Fibroblast of lung (primary cell): ENCODE measurements at regions not wholly inside any gene's neighbourhood (a gene's known extent, or its start where the extent isn't known, plus 50 kb on each side); places are given as distances from the start of the nearest gene placed in this dataset.

Experiments
- DNase-seq, 2 donors: peaks; one replicate each; pipeline versions ENCODE4 v3.0.0 to v3.0.0-alpha.2; 2010; ENCODE audit warnings: low read depth in 2 of 2
- H2AFZ ChIP-seq: 2 replicates; pipeline ENCODE4 v1.5.1; 2012; ENCODE audit warnings: low read length, control low read depth, inconsistent platforms
- H3K27ac ChIP-seq: 2 replicates; pipeline ENCODE4 v1.5.1; 2011; ENCODE audit warnings: low read length, control low read depth; ENCODE audit not compliant: insufficient read depth
- H3K27me3 ChIP-seq: 2 replicates; pipeline ENCODE4 v1.5.1; 2011; ENCODE audit warnings: mild to moderate bottlenecking, low read length; ENCODE audit not compliant: control insufficient read depth, insufficient read depth
- H3K36me3 ChIP-seq: 2 replicates; pipeline ENCODE4 v1.5.1; 2011; ENCODE audit warnings: low read length; ENCODE audit not compliant: control insufficient read depth, insufficient read depth
- H3K4me1 ChIP-seq: 2 replicates; pipeline ENCODE4 v1.5.1; 2011; ENCODE audit warnings: low read length; ENCODE audit not compliant: control insufficient read depth, insufficient read depth; ENCODE audit errors: extremely low read depth
- H3K4me2 ChIP-seq: 2 replicates; pipeline ENCODE4 v1.5.1; 2011; ENCODE audit warnings: low read length, control low read depth; ENCODE audit not compliant: insufficient read depth; ENCODE audit errors: extremely low read depth
- H3K4me3 ChIP-seq, 4 experiments: fragments of 200-600 bp in 1 of 4; sonication (generic) in 1 of 4; replicated peaks in 1 of 4; 2 replicates each; pipeline ENCODE4 v1.5.1; 2011 to 2016; ENCODE audit warnings: low read length in 4 of 4, low read depth in 3 of 4, mild to moderate bottlenecking in 3 of 4, control low read depth in 2 of 4, inconsistent platforms in 1 of 4, mixed read lengths in 1 of 4; ENCODE audit not compliant: insufficient read depth in 1 of 4; ENCODE audit errors: control extremely low read depth in 1 of 4
- H3K79me2 ChIP-seq: 2 replicates; pipeline ENCODE4 v1.5.1; 2012; ENCODE audit warnings: mild to moderate bottlenecking, low read length, inconsistent platforms; ENCODE audit not compliant: control insufficient read depth, insufficient read depth
- H3K9ac ChIP-seq: 2 replicates; pipeline ENCODE4 v1.5.1; 2011; ENCODE audit warnings: mild to moderate bottlenecking, low read length, control low read depth; ENCODE audit not compliant: insufficient read depth
- H3K9me3 ChIP-seq: 2 replicates; pipeline ENCODE4 v1.5.1; 2012; ENCODE audit warnings: low read depth, low read length; ENCODE audit not compliant: control insufficient read depth, insufficient read depth
- H4K20me1 ChIP-seq: 2 replicates; pipeline ENCODE4 v1.5.1; 2011; ENCODE audit warnings: low read length; ENCODE audit not compliant: control insufficient read depth, insufficient read depth; ENCODE audit errors: extremely low read depth
- EZH2 ChIP-seq: IDR thresholded peaks from 2 replicates; pipeline ENCODE4 v1.5.1; 2012; ENCODE audit warnings: low read length, control low read depth, mild to moderate bottlenecking; ENCODE audit errors: missing control alignments
- TF ChIP-seq, protein P1 (sequence below), 2 donors: IDR thresholded peaks in 1 of 2; conservative IDR thresholded peaks in 1 of 2; 1 replicate in 1 of 2; 2 replicates in 1 of 2; pipeline ENCODE4 v1.5.1; 2011 to 2012; ENCODE audit warnings: low read length in 2 of 2, control low read depth in 1 of 2, inconsistent platforms in 1 of 2, low read depth in 1 of 2, mild to moderate bottlenecking in 1 of 2

DNA sequence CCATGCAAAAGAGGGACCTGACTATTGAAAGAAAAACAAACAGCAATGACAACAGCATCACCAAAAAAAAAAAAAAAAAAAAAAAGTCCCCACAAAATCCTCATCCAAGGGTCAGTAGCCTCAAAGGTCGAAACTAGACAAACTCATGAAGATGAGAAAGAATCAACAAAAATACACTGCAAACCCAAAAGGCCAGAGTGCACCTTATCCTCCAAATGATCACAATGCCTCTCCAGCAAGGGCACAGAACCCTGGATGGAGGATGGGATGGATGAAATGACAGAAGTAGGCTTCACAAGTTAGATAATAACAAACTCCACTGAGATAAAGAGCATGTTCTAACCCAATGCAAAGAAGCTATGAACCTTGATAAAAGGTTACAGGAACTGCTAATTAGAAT, 250.4 kb upstream of the GRAMD2B start:
- Histone ChIP-seq H2AFZ (no peak overlapping the region), H3K4me2 (no peak overlapping the region), H3K27ac (no peak overlapping the region), H3K9me3 (no peaks in the 10 kb centered on the region), H4K20me1 (no peaks in the 10 kb centered on the region), H3K9ac (no peak overlapping the region), H3K4me1 (no peaks in the 10 kb centered on the region), H3K79me2 (no peaks in the 10 kb centered on the region), H3K27me3 (no peaks in the 10 kb centered on the region), H3K4me3 (no peak overlapping the region), H3K36me3 (no peaks in the 10 kb centered on the region)
- TF ChIP-seq EZH2, result no peak
- TF ChIP-seq, protein P1, sequence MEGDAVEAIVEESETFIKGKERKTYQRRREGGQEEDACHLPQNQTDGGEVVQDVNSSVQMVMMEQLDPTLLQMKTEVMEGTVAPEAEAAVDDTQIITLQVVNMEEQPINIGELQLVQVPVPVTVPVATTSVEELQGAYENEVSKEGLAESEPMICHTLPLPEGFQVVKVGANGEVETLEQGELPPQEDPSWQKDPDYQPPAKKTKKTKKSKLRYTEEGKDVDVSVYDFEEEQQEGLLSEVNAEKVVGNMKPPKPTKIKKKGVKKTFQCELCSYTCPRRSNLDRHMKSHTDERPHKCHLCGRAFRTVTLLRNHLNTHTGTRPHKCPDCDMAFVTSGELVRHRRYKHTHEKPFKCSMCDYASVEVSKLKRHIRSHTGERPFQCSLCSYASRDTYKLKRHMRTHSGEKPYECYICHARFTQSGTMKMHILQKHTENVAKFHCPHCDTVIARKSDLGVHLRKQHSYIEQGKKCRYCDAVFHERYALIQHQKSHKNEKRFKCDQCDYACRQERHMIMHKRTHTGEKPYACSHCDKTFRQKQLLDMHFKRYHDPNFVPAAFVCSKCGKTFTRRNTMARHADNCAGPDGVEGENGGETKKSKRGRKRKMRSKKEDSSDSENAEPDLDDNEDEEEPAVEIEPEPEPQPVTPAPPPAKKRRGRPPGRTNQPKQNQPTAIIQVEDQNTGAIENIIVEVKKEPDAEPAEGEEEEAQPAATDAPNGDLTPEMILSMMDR (conservative IDR thresholded peaks at IDR 0.05 in 1 of 2, IDR thresholded peaks at IDR 0.05 in 1 of 2; ENCODE audit: low read depth in 1 of 2, low read length in 2 of 2), result no peak
- DNase-seq, result no peak

DNA sequence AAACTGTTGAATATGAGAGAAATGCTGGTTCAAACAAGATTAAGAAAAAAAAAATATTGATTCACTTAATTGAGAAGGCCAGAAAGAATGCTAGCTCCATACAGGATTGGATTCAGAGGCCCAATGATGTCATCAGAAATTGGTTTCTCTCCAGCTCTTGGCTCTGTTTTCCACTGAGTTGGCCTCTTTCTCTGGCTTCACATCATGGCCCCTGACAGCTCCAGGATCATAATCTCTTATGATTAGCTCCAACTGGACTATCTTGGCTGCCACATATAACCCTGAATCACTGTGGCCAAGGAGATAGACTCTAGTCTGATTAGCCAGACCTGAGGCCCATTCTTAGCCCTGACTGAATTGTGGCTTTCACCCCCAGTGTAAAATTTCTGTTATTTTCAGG, 244.7 kb upstream of the GRAMD2B start:
- no peak for TF ChIP-seq EZH2
- Histone ChIP-seq H3K27ac (no peak overlapping the region), H3K36me3 (no peaks in the 10 kb centered on the region), H4K20me1 (no peaks in the 10 kb centered on the region), H3K4me1 (no peaks in the 10 kb centered on the region), H3K4me3 (no peak overlapping the region), H3K79me2 (no peaks in the 10 kb centered on the region), H2AFZ (no peak overlapping the region), H3K9ac (no peak overlapping the region), H3K27me3 (no peaks in the 10 kb centered on the region), H3K9me3 (no peaks in the 10 kb centered on the region), H3K4me2 (no peak overlapping the region)
- DNase-seq, result peak; percentile 78 to 87

DNA sequence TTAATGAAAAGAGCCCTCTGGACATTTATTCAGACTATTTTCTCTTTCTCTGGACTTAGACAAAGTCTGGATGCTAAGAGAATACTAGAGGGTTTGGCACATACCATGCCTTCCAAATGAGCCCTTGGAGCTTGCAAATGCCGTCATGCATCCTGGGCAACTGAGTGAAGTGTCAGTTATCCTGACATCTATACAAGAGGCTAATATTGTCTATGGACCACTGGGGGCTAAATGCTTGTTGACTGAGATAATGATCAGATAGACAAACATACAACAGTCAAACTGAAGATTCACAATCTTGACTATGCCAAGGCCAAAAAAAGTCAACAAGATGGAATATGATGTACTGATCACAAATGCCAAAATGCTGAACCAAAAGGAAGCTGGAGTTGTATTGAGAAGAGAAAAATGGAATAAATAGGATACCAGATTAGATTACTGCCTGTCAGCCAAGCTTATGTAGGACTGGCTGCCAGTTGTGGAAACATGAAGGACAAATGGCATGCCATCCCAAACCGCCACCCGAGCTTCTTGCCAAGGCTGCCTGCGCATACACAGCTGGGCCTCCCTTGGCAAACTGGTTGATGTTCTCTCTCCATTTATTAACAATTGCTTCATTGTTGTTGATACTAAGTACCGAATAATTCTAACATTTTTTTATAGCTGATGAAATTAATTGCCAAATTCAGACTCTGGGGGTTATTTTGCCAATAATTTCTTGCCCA, 240.1 kb upstream of the GRAMD2B start:
- Histone ChIP-seq H2AFZ (no peak overlapping the region), H3K9ac (no peak overlapping the region), H3K27ac (no peak overlapping the region), H3K4me2 (no peak overlapping the region), H3K36me3 (no peaks in the 10 kb centered on the region), H3K27me3 (no peaks in the 10 kb centered on the region), H3K9me3 (no peaks in the 10 kb centered on the region), H3K4me3 (no peak overlapping the region), H3K4me1 (no peaks in the 10 kb centered on the region), H4K20me1 (no peaks in the 10 kb centered on the region), H3K79me2 (no peaks in the 10 kb centered on the region)
- TF ChIP-seq, protein P1 (conservative IDR thresholded peaks at IDR 0.05 in 1 of 2, IDR thresholded peaks at IDR 0.05 in 1 of 2; ENCODE audit: low read depth in 1 of 2, low read length in 2 of 2), result no peak
- TF ChIP-seq EZH2, result no peak
- no peak for DNase-seq
